Natural killer cell (primary cell): ENCODE measurements at regions not wholly inside any gene's neighbourhood (a gene's known extent, or its start where the extent isn't known, plus 50 kb on each side); places are given as distances from the start of the nearest gene placed in this dataset.

Source experiments
- ATAC-seq, 3 donors: fragments of 150-1000 bp in 2 of 3; fragments of 200-7000 bp in 1 of 3; cut with Tn5 transposase; 1 replicate in 1 of 3; 2 replicates in 2 of 3; pipeline ENCODE4 v1.10.0; 2021; ENCODE audit warnings: mild to moderate bottlenecking in 2 of 3, moderate library complexity in 2 of 3
- DNase-seq, 2 donors: peaks; one replicate each; pipeline versions ENCODE4 v3.0.0 to v3.0.0-alpha.2; 2013 to 2021; ENCODE audit warnings: mixed read lengths in 1 of 2
- H3K27ac ChIP-seq: one replicate; pipeline ENCODE4 v1.5.1; 2013; ENCODE audit warnings: mild to moderate bottlenecking, low read length
- H3K27me3 ChIP-seq: one replicate; pipeline ENCODE4 v1.6.1; 2013; ENCODE audit warnings: low read length; ENCODE audit not compliant: control insufficient read depth, insufficient read depth
- H3K36me3 ChIP-seq: one replicate; pipeline ENCODE4 v1.6.1; 2013; ENCODE audit warnings: low read length; ENCODE audit not compliant: control insufficient read depth, insufficient read depth
- H3K4me1 ChIP-seq: one replicate; pipeline ENCODE4 v1.6.1; 2013; ENCODE audit warnings: low read length; ENCODE audit not compliant: control insufficient read depth, insufficient read depth
- H3K4me3 ChIP-seq: one replicate; pipeline ENCODE4 v1.5.1; 2013; ENCODE audit warnings: low read length
- H3K9me3 ChIP-seq: one replicate; pipeline ENCODE4 v1.6.1; 2013; ENCODE audit warnings: low read length; ENCODE audit not compliant: control insufficient read depth, insufficient read depth
- H3K27ac Mint-ChIP-seq, 2 donors: one replicate each; pipeline ENCODE4 v1.8.0; 2022; ENCODE audit warnings: mild to moderate bottlenecking in 2 of 2, mixed read lengths in 2 of 2, moderate library complexity in 1 of 2
- H3K27me3 Mint-ChIP-seq, 2 donors: one replicate each; pipeline ENCODE4 v1.8.0; 2022; ENCODE audit warnings: low read depth in 2 of 2, mixed read lengths in 2 of 2
- H3K36me3 Mint-ChIP-seq: one replicate; pipeline ENCODE4 v1.8.0; 2022; ENCODE audit warnings: mixed read lengths
- H3K4me1 Mint-ChIP-seq, 2 donors: one replicate each; pipeline ENCODE4 v1.8.0; 2022; ENCODE audit warnings: mixed read lengths in 2 of 2
- H3K4me3 Mint-ChIP-seq: one replicate; pipeline ENCODE4 v1.8.0; 2022; ENCODE audit warnings: mild to moderate bottlenecking, moderate library complexity, mixed read lengths
- H3K9me3 Mint-ChIP-seq, 2 donors: one replicate each; pipeline ENCODE4 v1.8.0; 2022; ENCODE audit warnings: mixed read lengths in 2 of 2
- CTCF ChIP-seq: fragments of 200-600 bp; IDR thresholded peaks from one replicate; pipeline ENCODE4 v1.8.0; 2022; ENCODE audit warnings: antibody characterized with exemption
- WGBS: methylation state at CpG from one replicate; pipeline ENCODE4 v1.1.7; 2013; ENCODE audit warnings: missing lambda C conversion rate; ENCODE audit not compliant: insufficient coverage; 5-methylcytosine and 5-hydroxymethylcytosine counted together
- intact Hi-C: fragments of 100-400 bp; cut with micrococcal nuclease; formaldehyde crosslinking; loops from one replicate; pipeline ENCODE4 v1.14.2; 2022

GRCh38 chr10:21157664-21158063 lies 260.6 kb upstream of the NEBL start:
- Mint-ChIP-seq H3K9me3 (peaks cover 0 to 2% of the 10 kb centered on the region in 2 donors), H3K4me3 (no peak overlapping the region), H3K36me3 (no peaks in the 10 kb centered on the region), H3K27me3 (peaks cover 11 to 12% of the 10 kb centered on the region in 2 donors), H3K27ac (no peak overlapping the region), H3K4me1 (no peaks in the 10 kb centered on the region)
- DNase-seq = no peak
- H3K4me1 ChIP-seq = no peaks in the 10 kb centered on the region
- intact Hi-C loops = no loop called here
- no peaks in the 10 kb centered on the region for H3K27me3 ChIP-seq
- H3K36me3 ChIP-seq = no peaks in the 10 kb centered on the region
- TF ChIP-seq CTCF = no peak
- ATAC-seq = no peak
- no peak overlapping the region for H3K4me3 ChIP-seq
- H3K27ac ChIP-seq = no peak overlapping the region
- no peaks in the 10 kb centered on the region for H3K9me3 ChIP-seq
- WGBS = 72% methylated on average over 4 of the region's 4 CpGs

GRCh38 chr10:21150166-21150565 lies 253.1 kb upstream of the NEBL start:
- H3K27me3 ChIP-seq = no peaks in the 10 kb centered on the region
- ATAC-seq (no peak), DNase-seq (no peak)
- H3K27me3 Mint-ChIP-seq = peaks cover 0 to 7% of the 10 kb centered on the region in 2 donors
- no peaks in the 10 kb centered on the region for H3K4me1 ChIP-seq
- H3K4me3 ChIP-seq = no peak overlapping the region
- no peaks in the 10 kb centered on the region for H3K9me3 Mint-ChIP-seq
- H3K36me3 Mint-ChIP-seq = no peaks in the 10 kb centered on the region
- no peak for TF ChIP-seq CTCF
- no peaks in the 10 kb centered on the region for H3K36me3 ChIP-seq
- H3K9me3 ChIP-seq = no peaks in the 10 kb centered on the region
- no peak overlapping the region for H3K27ac Mint-ChIP-seq
- H3K4me1 Mint-ChIP-seq = no peaks in the 10 kb centered on the region
- no peak overlapping the region for H3K4me3 Mint-ChIP-seq
- WGBS = 84% methylated on average over 5 of the region's 5 CpGs
- intact Hi-C loops = no loop called here
- H3K27ac ChIP-seq = no peak overlapping the region

- no peak overlapping the region for H3K27ac ChIP-seq
These were observed 249.3 kb upstream of the NEBL start for GRCh38 chr10:21146436-21146789.

More at GRCh38 chr10:21146436-21146789, 249.3 kb upstream of the NEBL start:
- no peaks in the 10 kb centered on the region for H3K36me3 Mint-ChIP-seq
- no peak overlapping the region for H3K4me3 Mint-ChIP-seq
- no peak overlapping the region for H3K27ac Mint-ChIP-seq
- H3K4me1 ChIP-seq = no peaks in the 10 kb centered on the region
- no peaks in the 10 kb centered on the region for H3K4me1 Mint-ChIP-seq
- no CpG with 5 or more reads among the region's 1 CpG for WGBS
- no peaks in the 10 kb centered on the region for H3K9me3 ChIP-seq
- DNase-seq (no peak), ATAC-seq (no peak)
- intact Hi-C loops = no loop called here
- no peak for TF ChIP-seq CTCF
- no peak overlapping the region for H3K4me3 ChIP-seq
- H3K27me3 Mint-ChIP-seq = no peaks in the 10 kb centered on the region
- H3K36me3 ChIP-seq = no peaks in the 10 kb centered on the region
- no peaks in the 10 kb centered on the region for H3K9me3 Mint-ChIP-seq
- no peaks in the 10 kb centered on the region for H3K27me3 ChIP-seq
